HepG2 (cell line): ENCODE measurements at regions not wholly inside any gene's neighbourhood (a gene's known extent, or its start where the extent isn't known, plus 50 kb on each side); places are given as distances from the start of the nearest gene placed in this dataset.
A peak's percentile ranks its signal among the peaks of the same experiment; 100 is the strongest.

ENCODE experiments used
- AGO2 ChIP-seq: fragments of 200-400 bp; formaldehyde crosslinking; optimal IDR thresholded peaks from 2 replicates; pipeline ENCODE3; 2017; ENCODE audit warnings: mild to moderate bottlenecking, low read depth, low read length, moderate library complexity
- CBX2 ChIP-seq, 2 experiments: fragments of 200-600 bp in 1 of 2; sonication (generic); formaldehyde crosslinking in 1 of 2; IDR thresholded peaks; 2 replicates each; pipeline versions ENCODE4 v1.7.0 to v1.8.1; 2018 to 2022; ENCODE audit warnings: low read depth in 2 of 2, low read length in 1 of 2, mild to moderate bottlenecking in 1 of 2, missing genetic modification reagents in 1 of 2
- POLR2A ChIP-seq, 2 experiments: IDR thresholded peaks; 2 replicates each; pipeline ENCODE4 v1.6.1; 2011; ENCODE audit warnings: low read depth in 2 of 2, low read length in 2 of 2, mild to moderate bottlenecking in 1 of 2, moderate library complexity in 1 of 2; ENCODE audit not compliant: insufficient read depth in 1 of 2
- POLR2AphosphoS5 ChIP-seq: IDR thresholded peaks from 2 replicates; pipeline ENCODE4 v1.6.1; 2012; ENCODE audit warnings: low read depth, low read length
- SMAD3 ChIP-seq: sonication (generic); formaldehyde crosslinking; IDR thresholded peaks from 2 replicates; pipeline ENCODE4 v1.4.0; 2020; ENCODE audit warnings: missing genetic modification reagents
- ZNF839 ChIP-seq: sonication (generic); formaldehyde crosslinking; IDR thresholded peaks from 2 replicates; pipeline ENCODE4 v1.4.0; 2020; ENCODE audit warnings: missing genetic modification reagents, mild to moderate bottlenecking, borderline replicate concordance
- TF ChIP-seq, protein P1 (sequence below): sonication (generic); formaldehyde crosslinking; IDR thresholded peaks from 2 replicates; pipeline ENCODE4 v1.5.0; 2020; ENCODE audit warnings: mild to moderate bottlenecking, missing genetic modification reagents, moderate library complexity
- TF ChIP-seq, protein P2 (sequence below): sonication (generic); formaldehyde crosslinking; IDR thresholded peaks from 2 replicates; pipeline ENCODE4 v1.4.0; 2020; ENCODE audit warnings: missing genetic modification reagents

GRCh38 chr5:27682600-27682999 is 644.2 kb upstream of the CDH9 start:
- no peak for TF ChIP-seq POLR2A (IDR thresholded peaks at IDR 0.05; ENCODE audit: insufficient read depth in 1 of 2, low read depth in 2 of 2, low read length in 2 of 2)
- TF ChIP-seq POLR2AphosphoS5: no peak
- TF ChIP-seq SMAD3: no peak
- no peak for TF ChIP-seq ZNF839 (CRISPR knock-in tag)
- TF ChIP-seq, protein P1, sequence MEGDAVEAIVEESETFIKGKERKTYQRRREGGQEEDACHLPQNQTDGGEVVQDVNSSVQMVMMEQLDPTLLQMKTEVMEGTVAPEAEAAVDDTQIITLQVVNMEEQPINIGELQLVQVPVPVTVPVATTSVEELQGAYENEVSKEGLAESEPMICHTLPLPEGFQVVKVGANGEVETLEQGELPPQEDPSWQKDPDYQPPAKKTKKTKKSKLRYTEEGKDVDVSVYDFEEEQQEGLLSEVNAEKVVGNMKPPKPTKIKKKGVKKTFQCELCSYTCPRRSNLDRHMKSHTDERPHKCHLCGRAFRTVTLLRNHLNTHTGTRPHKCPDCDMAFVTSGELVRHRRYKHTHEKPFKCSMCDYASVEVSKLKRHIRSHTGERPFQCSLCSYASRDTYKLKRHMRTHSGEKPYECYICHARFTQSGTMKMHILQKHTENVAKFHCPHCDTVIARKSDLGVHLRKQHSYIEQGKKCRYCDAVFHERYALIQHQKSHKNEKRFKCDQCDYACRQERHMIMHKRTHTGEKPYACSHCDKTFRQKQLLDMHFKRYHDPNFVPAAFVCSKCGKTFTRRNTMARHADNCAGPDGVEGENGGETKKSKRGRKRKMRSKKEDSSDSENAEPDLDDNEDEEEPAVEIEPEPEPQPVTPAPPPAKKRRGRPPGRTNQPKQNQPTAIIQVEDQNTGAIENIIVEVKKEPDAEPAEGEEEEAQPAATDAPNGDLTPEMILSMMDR: peak; percentile 43
- TF ChIP-seq, protein P2, sequence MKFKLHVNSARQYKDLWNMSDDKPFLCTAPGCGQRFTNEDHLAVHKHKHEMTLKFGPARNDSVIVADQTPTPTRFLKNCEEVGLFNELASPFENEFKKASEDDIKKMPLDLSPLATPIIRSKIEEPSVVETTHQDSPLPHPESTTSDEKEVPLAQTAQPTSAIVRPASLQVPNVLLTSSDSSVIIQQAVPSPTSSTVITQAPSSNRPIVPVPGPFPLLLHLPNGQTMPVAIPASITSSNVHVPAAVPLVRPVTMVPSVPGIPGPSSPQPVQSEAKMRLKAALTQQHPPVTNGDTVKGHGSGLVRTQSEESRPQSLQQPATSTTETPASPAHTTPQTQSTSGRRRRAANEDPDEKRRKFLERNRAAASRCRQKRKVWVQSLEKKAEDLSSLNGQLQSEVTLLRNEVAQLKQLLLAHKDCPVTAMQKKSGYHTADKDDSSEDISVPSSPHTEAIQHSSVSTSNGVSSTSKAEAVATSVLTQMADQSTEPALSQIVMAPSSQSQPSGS (CRISPR knock-in tag): no peak
- TF ChIP-seq CBX2 (IDR thresholded peaks at IDR 0.05; ENCODE audit: low read depth, low read length): no peak
- no peak for TF ChIP-seq CBX2 (CRISPR knock-in tag; IDR thresholded peaks at IDR 0.05; ENCODE audit: low read depth)
- no peak for TF ChIP-seq AGO2
